Loucy (cell line): ENCODE measurements at regions not wholly inside any gene's neighbourhood (a gene's known extent, or its start where the extent isn't known, plus 50 kb on each side); places are given as distances from the start of the nearest gene placed in this dataset.

Experiments
- CTCF ChIP-seq: fragments of 200-600 bp; sonication (generic); conservative IDR thresholded peaks from 2 replicates; pipeline ENCODE4 v1.5.1; 2014; ENCODE audit warnings: mild to moderate bottlenecking, antibody characterized with exemption, low read length
- EZH2phosphoT487 ChIP-seq: fragments of 200-600 bp; IDR thresholded peaks from 2 replicates; pipeline ENCODE4 v1.6.1; 2018; ENCODE audit warnings: antibody characterized with exemption, mild to moderate bottlenecking, moderate library complexity, borderline replicate concordance

GRCh38 chr9:103245369-103245768 lies 250.2 kb downstream of the CYLC2 start:
- no peak for TF ChIP-seq CTCF
- no peak for TF ChIP-seq EZH2phosphoT487
